Heart left ventricle (tissue), 16 donors: ENCODE measurements at regions not wholly inside any gene's neighbourhood (a gene's known extent, or its start where the extent isn't known, plus 50 kb on each side); places are given as distances from the start of the nearest gene placed in this dataset.

Source experiments
- ATAC-seq, 4 donors: fragments of 200-7000 bp; cut with Tn5 transposase; one replicate each; pipeline ENCODE4 v1.9.1; 2020 to 2022; ENCODE audit warnings: moderate library complexity in 4 of 4, mild to moderate bottlenecking in 3 of 4, moderate number of reproducible peaks in 1 of 4
- DNase-seq, 5 donors: peaks; one replicate each; pipeline ENCODE4 v3.0.0-alpha.2; 2020
- H3K27ac ChIP-seq, 12 donors: fragments of 200-600 bp; sonication (generic) in 4 of 12; one replicate each; pipeline versions ENCODE4 v1.5.0 to v1.8.0; 2016 to 2022; ENCODE audit warnings: mild to moderate bottlenecking in 2 of 12
- H3K27me3 ChIP-seq, 9 donors: fragments of 200-600 bp; sonication (generic) in 2 of 9; one replicate each; pipeline versions ENCODE4 v1.5.1 to v1.8.0; 2016 to 2022; ENCODE audit warnings: mild to moderate bottlenecking in 3 of 9
- H3K36me3 ChIP-seq, 9 donors: fragments of 200-600 bp; sonication (generic) in 2 of 9; one replicate each; pipeline versions ENCODE4 v1.5.0 to v1.8.0; 2018 to 2022; ENCODE audit warnings: mild to moderate bottlenecking in 2 of 9
- H3K4me1 ChIP-seq, 12 donors: fragments of 200-600 bp; sonication (generic) in 4 of 12; one replicate each; pipeline versions ENCODE4 v1.5.0 to v1.8.0; 2016 to 2022; ENCODE audit warnings: mild to moderate bottlenecking in 3 of 12
- H3K4me3 ChIP-seq, 12 donors: fragments of 200-600 bp; sonication (generic) in 4 of 12; one replicate each; pipeline versions ENCODE4 v1.5.0 to v1.8.0; 2017 to 2022; ENCODE audit warnings: mild to moderate bottlenecking in 9 of 12, moderate library complexity in 4 of 12
- H3K9me3 ChIP-seq, 12 donors: fragments of 200-600 bp; sonication (generic) in 4 of 12; one replicate each; pipeline versions ENCODE4 v1.5.0 to v1.8.0; 2016 to 2022; ENCODE audit warnings: mild to moderate bottlenecking in 1 of 12
- POLR2A ChIP-seq, 2 donors: fragments of 450-650 bp; IDR thresholded peaks; one replicate each; pipeline ENCODE4 v1.6.1; 2017; ENCODE audit warnings: antibody characterized with exemption in 2 of 2, mild to moderate bottlenecking in 2 of 2, moderate library complexity in 2 of 2
- WGBS, 4 donors: extraction: QIAGEN DNeasy Blood & Tissue Kit in 2 of 4; methylation state at CpG; one replicate each; pipeline versions ENCODE4 v1.1.5 to v1.1.7; 2013 to 2018; 5-methylcytosine and 5-hydroxymethylcytosine counted together
- intact Hi-C, 10 donors: fragments of 100-400 bp; cut with DNase I; formaldehyde crosslinking; loops; one replicate each; pipeline versions ENCODE4 v1.11.1 to v1.14.2; 2022
- TF ChIP-seq, protein P1 (sequence below), 12 donors: fragments of 200-600 bp; sonication (generic) in 4 of 12; IDR thresholded peaks; one replicate each; pipeline versions ENCODE4 v1.5.0 to v1.8.0; 2018 to 2022; ENCODE audit warnings: antibody characterized with exemption in 12 of 12, mild to moderate bottlenecking in 5 of 12
- donor health status: ischemic (EF 13 %, LVEDD 7.1; RV severe dilation, severe dysfunction).
- donor health status: healthy with polysubstance abuse.
- donor health status: DM: no; HTN: yes; CAD: no.
- donor health status: DM: no; HTN: no; CAD: no.
- donor health status: ischemic (EF 25% LVEDD 6.9; RV normal size, moderate dysfunction).
- donor health status: ischemic (EF 25% LVEDD 5.7; RV mildly dilated, moderate dysfunction).
- donor health status: healthy.
- donor health status: DM: yes; HTN: yes; CAD: no.
- donor health status: ischemic (EF 35%, LVEDD 5.7; RV mildly dilated, moderate dysfunction).
- donor health status: nonischemic (EF 11% LVEDD 7.7; RV severe dilation, severe dysfunction).
- donor health status: DM: yes; HTN: yes; CAD: no.
- donor health status: PGD.
- donor health status: ischemic (EF 29% LVEDD 5.4; RV normal size, mild dysfunction).
- donor health status: nonischemic (EF 23%, LVEDD 6.1; RV moderate dilation, normal function).

- Histone ChIP-seq H3K36me3 (no peaks in the 10 kb centered on the region), H3K27ac (no peak overlapping the region), H3K4me3 (no peak overlapping the region), H3K9me3 (no peaks in the 10 kb centered on the region), H3K27me3 (no peaks in the 10 kb centered on the region), H3K4me1 (no peaks in the 10 kb centered on the region)
- DNase-seq = no peak
- intact Hi-C loops = no loop called here
- 64 to 84% (median 72%) methylated on average over 2 of the region's 2 CpGs for WGBS, 4 donors
- no peak for TF ChIP-seq POLR2A (IDR thresholded peaks at IDR 0.05)
- ATAC-seq = no peak
Observed at GRCh38 chrX:8232406-8232805, 61.3 kb upstream of the VCX2 start.

GRCh38 chrX:8233091-8233490 lies 62.0 kb upstream of the VCX2 start:
- DNase-seq (no peak), ATAC-seq (no peak)
- no peaks in the 10 kb centered on the region for H3K4me1 ChIP-seq
- no peaks in the 10 kb centered on the region for H3K9me3 ChIP-seq
- TF ChIP-seq, protein P1, sequence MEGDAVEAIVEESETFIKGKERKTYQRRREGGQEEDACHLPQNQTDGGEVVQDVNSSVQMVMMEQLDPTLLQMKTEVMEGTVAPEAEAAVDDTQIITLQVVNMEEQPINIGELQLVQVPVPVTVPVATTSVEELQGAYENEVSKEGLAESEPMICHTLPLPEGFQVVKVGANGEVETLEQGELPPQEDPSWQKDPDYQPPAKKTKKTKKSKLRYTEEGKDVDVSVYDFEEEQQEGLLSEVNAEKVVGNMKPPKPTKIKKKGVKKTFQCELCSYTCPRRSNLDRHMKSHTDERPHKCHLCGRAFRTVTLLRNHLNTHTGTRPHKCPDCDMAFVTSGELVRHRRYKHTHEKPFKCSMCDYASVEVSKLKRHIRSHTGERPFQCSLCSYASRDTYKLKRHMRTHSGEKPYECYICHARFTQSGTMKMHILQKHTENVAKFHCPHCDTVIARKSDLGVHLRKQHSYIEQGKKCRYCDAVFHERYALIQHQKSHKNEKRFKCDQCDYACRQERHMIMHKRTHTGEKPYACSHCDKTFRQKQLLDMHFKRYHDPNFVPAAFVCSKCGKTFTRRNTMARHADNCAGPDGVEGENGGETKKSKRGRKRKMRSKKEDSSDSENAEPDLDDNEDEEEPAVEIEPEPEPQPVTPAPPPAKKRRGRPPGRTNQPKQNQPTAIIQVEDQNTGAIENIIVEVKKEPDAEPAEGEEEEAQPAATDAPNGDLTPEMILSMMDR (IDR thresholded peaks at IDR 0.05) = no peak
- no peak for TF ChIP-seq POLR2A (IDR thresholded peaks at IDR 0.05)
- 88 to 91% (median 89%) methylated on average over 2 of the region's 2 CpGs for WGBS, 4 donors
- intact Hi-C loops = no loop called here
- H3K36me3 ChIP-seq = no peaks in the 10 kb centered on the region
- H3K4me3 ChIP-seq = no peak overlapping the region
- H3K27ac ChIP-seq = no peak overlapping the region
- no peaks in the 10 kb centered on the region for H3K27me3 ChIP-seq

DNA sequence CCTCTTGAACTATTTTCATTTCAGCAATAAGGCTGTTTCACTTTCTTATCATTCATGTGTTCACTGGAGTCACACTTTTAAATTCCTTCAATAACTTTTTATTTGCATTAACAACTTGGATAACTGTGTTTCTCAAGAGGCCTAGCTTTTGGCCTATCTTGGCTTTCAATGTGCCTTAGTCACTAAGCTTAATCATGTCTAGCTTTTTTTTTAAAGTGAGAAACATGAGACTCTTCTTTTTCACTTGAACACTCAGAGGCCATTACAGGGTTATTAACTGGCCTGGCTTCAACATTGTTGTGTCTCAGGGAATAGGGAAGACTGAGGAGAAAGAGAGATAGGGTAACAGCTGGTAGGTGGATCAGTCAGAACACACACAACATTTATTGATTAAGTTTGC lies 64.0 kb upstream of the VCX2 start:
- TF ChIP-seq POLR2A (IDR thresholded peaks at IDR 0.05) = no peak
- TF ChIP-seq, protein P1 (IDR thresholded peaks at IDR 0.05) = no peak

DNA sequence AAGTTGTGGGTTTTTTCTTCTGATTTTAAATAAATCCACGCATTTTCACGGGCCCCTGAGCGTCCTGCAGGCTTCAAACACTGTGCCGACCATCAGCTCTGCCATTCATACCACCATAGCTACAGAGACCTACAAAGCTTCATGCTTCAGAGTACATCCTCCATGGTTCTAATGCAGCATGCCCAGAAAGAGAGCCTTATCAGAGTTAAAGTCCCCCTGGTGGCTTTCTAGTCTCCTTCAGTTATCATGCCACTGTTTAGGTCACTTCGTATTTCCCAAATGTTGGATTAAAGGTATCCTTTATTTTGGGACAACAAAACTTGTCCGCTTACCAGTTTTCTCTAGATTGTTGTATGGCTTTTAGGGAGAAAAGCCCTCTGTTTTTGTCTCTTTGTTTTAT lies 66.7 kb upstream of the VCX2 start:
- intact Hi-C loops = no loop called here
- Histone ChIP-seq H3K4me3 (no peak overlapping the region), H3K27me3 (no peaks in the 10 kb centered on the region), H3K36me3 (no peaks in the 10 kb centered on the region), H3K4me1 (no peaks in the 10 kb centered on the region), H3K9me3 (no peaks in the 10 kb centered on the region), H3K27ac (no peak overlapping the region)
- DNase-seq = no peak
- WGBS, 4 donors = 86 to 96% (median 91%) methylated on average over 6 of the region's 6 CpGs
- ATAC-seq = no peak
- no peak for TF ChIP-seq POLR2A (IDR thresholded peaks at IDR 0.05)
- TF ChIP-seq, protein P1 (IDR thresholded peaks at IDR 0.05) = no peak

More for the DNA sequence above, 64.0 kb upstream of the VCX2 start:
- H3K27ac ChIP-seq = no peak overlapping the region
- intact Hi-C loops = no loop called here
- ATAC-seq (no peak), DNase-seq (no peak)
- H3K36me3 ChIP-seq = no peaks in the 10 kb centered on the region
- no peaks in the 10 kb centered on the region for H3K4me1 ChIP-seq
- H3K4me3 ChIP-seq = no peak overlapping the region
- H3K9me3 ChIP-seq = no peaks in the 10 kb centered on the region
- no peaks in the 10 kb centered on the region for H3K27me3 ChIP-seq

DNA sequence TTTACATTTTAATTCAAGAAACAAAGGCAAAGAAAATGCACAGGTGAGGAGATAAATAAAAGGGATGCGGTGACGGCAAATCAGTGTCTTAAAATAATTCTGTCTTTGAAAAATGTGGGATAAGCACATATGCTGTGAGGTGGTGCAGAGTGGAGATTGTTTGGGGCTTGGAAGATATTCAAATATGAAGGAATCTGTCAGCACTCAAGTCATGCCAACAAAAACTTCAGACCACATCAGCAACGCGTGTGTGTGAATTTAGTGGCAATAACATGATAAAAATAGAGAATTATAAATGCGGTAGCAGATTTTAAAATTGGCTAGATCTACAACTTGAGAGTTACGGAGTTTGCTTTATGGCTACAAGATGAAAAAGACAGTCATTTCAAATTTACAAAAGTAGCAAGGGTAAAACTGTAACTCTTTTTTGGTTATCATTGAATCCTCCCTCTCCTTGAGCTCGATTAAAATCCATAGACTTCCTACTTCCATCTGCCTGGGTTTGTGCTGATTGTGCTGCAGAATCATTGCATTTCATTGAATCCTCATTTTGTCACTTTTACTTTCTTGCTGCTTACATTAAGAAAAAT lies 71.5 kb upstream of the VCX2 start:
- WGBS, 4 donors = 32 to 64% (median 44%) methylated on average over 7 of the region's 7 CpGs
- Histone ChIP-seq H3K4me3 (no peak overlapping the region), H3K27ac (no peak overlapping the region), H3K4me1 (no peaks in the 10 kb centered on the region), H3K36me3 (no peaks in the 10 kb centered on the region), H3K27me3 (no peaks in the 10 kb centered on the region), H3K9me3 (no peaks in the 10 kb centered on the region)
- ATAC-seq (no peak), DNase-seq (no peak)
- intact Hi-C loops = no loop called here
- TF ChIP-seq, protein P1 (IDR thresholded peaks at IDR 0.05) = no peak
- no peak for TF ChIP-seq POLR2A (IDR thresholded peaks at IDR 0.05)
